MCF 10A (cell line): ENCODE measurements at regions not wholly inside any gene's neighbourhood (a gene's known extent, or its start where the extent isn't known, plus 50 kb on each side); places are given as distances from the start of the nearest gene placed in this dataset.

Experiments used
- BruUV-seq: library from RNA; stranded (reverse); fragments of 400-500 nt; replicated peaks from 2 replicates; lab custom pipeline; 2021; lab: Mats Ljungman, UMichigan
- CTCF ChIA-PET: fragments of 300-600 bp; sonication (Branson Sonifier 250); formaldehyde crosslinking; extraction: SDS; loops from one replicate; lab custom pipeline; 2021; ENCODE audit warnings: antibody characterized with exemption, inconsistent platforms; lab: Yijun Ruan, JAX
- POLR2A ChIA-PET: fragments of 300-600, 350-650 bp; sonication (Branson Sonifier 250); formaldehyde crosslinking; extraction: SDS; loops from one replicate; lab custom pipeline; 2020; ENCODE audit warnings: antibody characterized with exemption, inconsistent platforms; lab: Yijun Ruan, JAX
- DNase-seq: peaks from one replicate; pipeline ENCODE4 v3.0.0-alpha.2; 2018; ENCODE audit not compliant: unreplicated experiment
- H3K27ac Mint-ChIP-seq: one replicate; pipeline ENCODE4 v1.8.0; 2022; ENCODE audit warnings: mild to moderate bottlenecking, low read depth, mixed read lengths; ENCODE audit not compliant: unreplicated experiment
- H3K27me3 Mint-ChIP-seq: one replicate; pipeline ENCODE4 v1.8.0; 2022; ENCODE audit warnings: mixed read lengths; ENCODE audit not compliant: insufficient read depth, unreplicated experiment
- H3K36me3 Mint-ChIP-seq: one replicate; pipeline ENCODE4 v1.8.0; 2022; ENCODE audit warnings: mild to moderate bottlenecking, moderate library complexity, mixed read lengths; ENCODE audit not compliant: insufficient read depth, unreplicated experiment
- H3K4me1 Mint-ChIP-seq: one replicate; pipeline ENCODE4 v1.8.0; 2022; ENCODE audit warnings: mixed read lengths; ENCODE audit not compliant: insufficient read depth, unreplicated experiment
- H3K4me3 Mint-ChIP-seq: one replicate; pipeline ENCODE4 v1.8.0; 2022; ENCODE audit warnings: mild to moderate bottlenecking, moderate library complexity, mixed read lengths; ENCODE audit not compliant: unreplicated experiment
- H3K9me3 Mint-ChIP-seq: one replicate; pipeline ENCODE4 v1.8.0; 2022; ENCODE audit warnings: mixed read lengths; ENCODE audit not compliant: unreplicated experiment
- intact Hi-C: fragments of 100-400 bp; cut with micrococcal nuclease; formaldehyde crosslinking; loops from 2 replicates; pipeline ENCODE4 v1.14.1; 2022
- TF ChIP-seq, protein P1 (sequence below): fragments of 200-600 bp; IDR thresholded peaks from one replicate; pipeline ENCODE4 v1.8.0; 2022; ENCODE audit warnings: antibody characterized with exemption, mild to moderate bottlenecking; ENCODE audit not compliant: unreplicated experiment

DNA sequence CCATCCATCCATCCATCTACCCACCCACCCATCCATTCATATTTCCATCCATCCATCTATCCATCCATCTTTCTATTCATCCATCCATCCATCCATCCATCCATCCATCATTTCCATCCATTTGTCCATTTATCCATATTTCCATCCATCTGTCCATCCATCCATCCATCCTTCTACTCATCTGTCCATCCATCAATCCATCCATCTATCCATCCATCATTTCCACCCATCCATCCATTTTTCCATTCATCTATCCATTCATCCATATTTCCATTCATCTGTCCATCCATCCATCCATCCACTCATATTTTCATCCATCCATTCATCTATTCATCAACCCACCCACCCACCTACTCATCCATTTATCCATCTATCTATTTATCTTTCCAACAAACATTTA lies 229.6 kb downstream of the TEX29 start:
- Mint-ChIP-seq H3K4me3 (no peak overlapping the region), H3K36me3 (no peaks in the 10 kb centered on the region), H3K27ac (no peak overlapping the region), H3K4me1 (no peaks in the 10 kb centered on the region), H3K9me3 (peaks cover 37% of the 10 kb centered on the region), H3K27me3 (no peaks in the 10 kb centered on the region)
- TF ChIP-seq, protein P1, sequence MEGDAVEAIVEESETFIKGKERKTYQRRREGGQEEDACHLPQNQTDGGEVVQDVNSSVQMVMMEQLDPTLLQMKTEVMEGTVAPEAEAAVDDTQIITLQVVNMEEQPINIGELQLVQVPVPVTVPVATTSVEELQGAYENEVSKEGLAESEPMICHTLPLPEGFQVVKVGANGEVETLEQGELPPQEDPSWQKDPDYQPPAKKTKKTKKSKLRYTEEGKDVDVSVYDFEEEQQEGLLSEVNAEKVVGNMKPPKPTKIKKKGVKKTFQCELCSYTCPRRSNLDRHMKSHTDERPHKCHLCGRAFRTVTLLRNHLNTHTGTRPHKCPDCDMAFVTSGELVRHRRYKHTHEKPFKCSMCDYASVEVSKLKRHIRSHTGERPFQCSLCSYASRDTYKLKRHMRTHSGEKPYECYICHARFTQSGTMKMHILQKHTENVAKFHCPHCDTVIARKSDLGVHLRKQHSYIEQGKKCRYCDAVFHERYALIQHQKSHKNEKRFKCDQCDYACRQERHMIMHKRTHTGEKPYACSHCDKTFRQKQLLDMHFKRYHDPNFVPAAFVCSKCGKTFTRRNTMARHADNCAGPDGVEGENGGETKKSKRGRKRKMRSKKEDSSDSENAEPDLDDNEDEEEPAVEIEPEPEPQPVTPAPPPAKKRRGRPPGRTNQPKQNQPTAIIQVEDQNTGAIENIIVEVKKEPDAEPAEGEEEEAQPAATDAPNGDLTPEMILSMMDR: no peak
- intact Hi-C loops: no loop called here
- ChIA-PET POLR2A (interaction anchor here (1.3 kb wide), 1 partner anchor 17 kb away, joined by 3 read pairs; no protein-coding TSS in a partner anchor), CTCF (interaction anchor here (0.6 kb wide), 1 partner anchor 19 kb away, joined by 4 read pairs; no protein-coding TSS in a partner anchor)
- DNase-seq: no peak
- BruUV-seq: no TSS peak

DNA sequence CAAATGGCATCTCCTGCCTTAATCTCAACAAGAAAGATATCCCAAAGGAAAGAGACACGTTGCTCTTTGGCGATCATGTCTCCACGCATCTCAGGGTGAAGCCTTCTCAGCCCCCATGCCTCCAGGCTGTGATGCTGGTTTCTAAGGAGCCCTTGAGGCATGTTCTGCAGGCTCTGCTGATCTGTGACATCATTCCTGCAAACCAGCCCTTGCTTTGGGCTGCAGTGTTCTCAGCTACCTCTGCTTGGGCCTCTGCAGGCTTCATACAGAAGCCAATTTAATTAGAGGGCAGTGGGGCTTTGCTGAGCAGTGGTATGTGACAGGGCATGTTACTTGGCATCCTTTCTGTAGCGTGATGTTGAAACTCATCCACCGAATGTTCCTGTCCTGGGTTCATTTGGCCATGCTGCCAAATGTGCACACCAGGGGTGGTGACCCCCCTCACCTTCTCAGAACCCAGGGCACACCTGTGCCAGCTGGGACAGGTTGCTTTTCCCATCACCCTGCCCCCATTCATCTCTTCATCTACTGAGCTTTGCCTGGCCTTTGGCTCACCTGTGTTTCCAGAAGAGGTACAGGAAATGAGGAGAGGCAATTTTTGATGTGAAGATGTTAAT lies 230.9 kb downstream of the TEX29 start:
- no peak for DNase-seq
- no peak overlapping the region for H3K27ac Mint-ChIP-seq
- H3K4me3 Mint-ChIP-seq: no peak overlapping the region
- H3K4me1 Mint-ChIP-seq: no peaks in the 10 kb centered on the region
- TF ChIP-seq, protein P1: no peak
- intact Hi-C loops: no loop called here
- no peaks in the 10 kb centered on the region for H3K27me3 Mint-ChIP-seq
- BruUV-seq: no TSS peak
- H3K9me3 Mint-ChIP-seq: peaks cover 32% of the 10 kb centered on the region
- ChIA-PET CTCF (interaction anchor here (0.6 to 1.1 kb wide), 2 partner anchors 77 to 1486 kb away, joined by 3 to 4 read pairs; no protein-coding TSS in a partner anchor), POLR2A (interaction anchor here (0.6 to 1.3 kb wide), 3 partner anchors 18 to 546 kb away, joined by 3 read pairs; no protein-coding TSS in a partner anchor)
- no peaks in the 10 kb centered on the region for H3K36me3 Mint-ChIP-seq

DNA sequence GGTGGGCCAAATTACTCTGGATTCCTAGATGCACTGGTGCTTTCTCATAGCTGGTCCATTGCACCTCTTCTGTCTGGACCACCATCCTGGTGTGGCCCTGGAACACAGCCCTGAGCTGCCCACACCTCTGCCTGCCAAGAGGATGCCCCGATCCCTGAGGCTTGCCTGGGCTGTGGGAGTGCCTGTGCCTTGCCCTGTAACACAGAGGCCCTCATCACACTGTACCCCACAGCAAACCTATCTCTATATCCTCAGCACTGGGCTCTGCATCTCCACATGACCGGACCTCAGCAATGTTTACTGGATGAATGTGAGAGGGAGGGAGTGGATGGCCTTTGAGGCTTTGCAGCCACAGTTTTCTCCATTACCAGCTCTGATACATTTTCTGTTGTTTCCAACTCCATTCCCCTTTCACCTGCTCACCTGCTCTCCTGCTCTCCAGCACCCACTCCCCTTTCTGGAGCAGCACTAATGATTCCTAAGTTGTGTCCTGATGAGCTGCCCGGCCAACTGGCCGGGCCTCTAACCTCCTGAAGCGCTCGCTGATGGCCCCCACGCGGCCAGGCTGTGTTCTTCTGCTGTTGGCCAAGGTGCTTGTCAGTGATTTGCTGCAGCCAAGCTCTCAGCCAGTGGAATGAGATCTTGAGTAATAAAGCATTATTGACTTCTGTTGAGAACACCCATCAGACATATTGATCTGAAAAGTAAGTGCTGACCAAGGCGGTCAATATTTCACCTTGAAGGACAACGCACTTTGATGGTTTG lies 232.6 kb downstream of the TEX29 start:
- Mint-ChIP-seq H3K27me3 (no peaks in the 10 kb centered on the region), H3K9me3 (peaks cover 47% of the 10 kb centered on the region), H3K4me3 (no peak overlapping the region), H3K27ac (no peak overlapping the region), H3K36me3 (no peaks in the 10 kb centered on the region), H3K4me1 (no peaks in the 10 kb centered on the region)
- no TSS peak for BruUV-seq
- TF ChIP-seq, protein P1: no peak
- no peak for DNase-seq
- ChIA-PET CTCF (interaction anchor here (0.6 kb wide), 1 partner anchor 1053 kb away, joined by 3 read pairs; no protein-coding TSS in a partner anchor), POLR2A (no interaction called here)
- intact Hi-C loops: no loop called here
